ENCODE measurements at regions not wholly inside any gene's neighbourhood (a gene's known extent, or its start where the extent isn't known, plus 50 kb on each side); places are given as distances from the start of the nearest gene placed in this dataset.

DNA sequence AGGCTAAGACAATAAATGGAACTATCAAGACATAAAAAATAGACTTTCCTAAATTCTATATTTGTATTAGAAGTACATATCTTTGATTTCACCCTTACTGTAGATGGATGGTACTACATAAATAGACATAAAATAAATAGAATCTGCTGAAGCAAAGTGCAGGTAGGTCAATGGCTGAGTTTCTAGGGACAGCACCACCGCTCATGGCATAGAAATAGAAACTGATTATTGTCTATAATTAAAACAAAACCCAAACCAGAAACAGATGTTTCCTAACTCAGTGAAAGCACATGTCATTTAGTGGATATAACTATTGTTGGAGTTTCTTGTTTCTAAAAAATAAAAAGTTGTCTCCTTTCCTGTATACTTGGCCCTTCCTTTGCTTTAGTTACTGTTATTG is 387.3 kb upstream of the ADGRL3 start:
- TF ChIP-seq CTCF (IDR thresholded peaks at IDR 0.05), result no peak
- no peaks in the 10 kb centered on the region for H3K4me1 ChIP-seq
- H3K27me3 ChIP-seq, result no peaks in the 10 kb centered on the region
- no peak overlapping the region for H3K27ac ChIP-seq
- DNase-seq (ENCODE audit: low spot score), result no peak
- H3K9me3 ChIP-seq, result no peaks in the 10 kb centered on the region
- H3K4me3 ChIP-seq, result no peak overlapping the region
- no peaks in the 10 kb centered on the region for H3K36me3 ChIP-seq

GRCh38 chr4:60814549-60814948 is 385.6 kb upstream of the ADGRL3 start:
- no peak for TF ChIP-seq CTCF (IDR thresholded peaks at IDR 0.05)
- Histone ChIP-seq H3K36me3 (no peaks in the 10 kb centered on the region), H3K27ac (no peak overlapping the region), H3K27me3 (no peaks in the 10 kb centered on the region), H3K4me1 (no peaks in the 10 kb centered on the region), H3K4me3 (no peak overlapping the region), H3K9me3 (no peaks in the 10 kb centered on the region)
- DNase-seq (ENCODE audit: low spot score), result no peak

- TF ChIP-seq CTCF (IDR thresholded peaks at IDR 0.05), result no peak
- Histone ChIP-seq H3K9me3 (no peaks in the 10 kb centered on the region), H3K27ac (no peak overlapping the region), H3K27me3 (no peaks in the 10 kb centered on the region), H3K4me1 (no peaks in the 10 kb centered on the region), H3K36me3 (no peaks in the 10 kb centered on the region), H3K4me3 (no peak overlapping the region)
- no peak for DNase-seq (ENCODE audit: low spot score)
Measured at GRCh38 chr4:60817609-60818008, 382.5 kb upstream of the ADGRL3 start.

- Histone ChIP-seq H3K27ac (no peak overlapping the region), H3K4me1 (no peaks in the 10 kb centered on the region), H3K36me3 (no peaks in the 10 kb centered on the region), H3K27me3 (no peaks in the 10 kb centered on the region), H3K4me3 (no peak overlapping the region), H3K9me3 (no peaks in the 10 kb centered on the region)
- TF ChIP-seq CTCF (IDR thresholded peaks at IDR 0.05), result no peak
- no peak for DNase-seq (ENCODE audit: low spot score)
Measured at GRCh38 chr4:60822986-60823385, 377.1 kb upstream of the ADGRL3 start.

DNA sequence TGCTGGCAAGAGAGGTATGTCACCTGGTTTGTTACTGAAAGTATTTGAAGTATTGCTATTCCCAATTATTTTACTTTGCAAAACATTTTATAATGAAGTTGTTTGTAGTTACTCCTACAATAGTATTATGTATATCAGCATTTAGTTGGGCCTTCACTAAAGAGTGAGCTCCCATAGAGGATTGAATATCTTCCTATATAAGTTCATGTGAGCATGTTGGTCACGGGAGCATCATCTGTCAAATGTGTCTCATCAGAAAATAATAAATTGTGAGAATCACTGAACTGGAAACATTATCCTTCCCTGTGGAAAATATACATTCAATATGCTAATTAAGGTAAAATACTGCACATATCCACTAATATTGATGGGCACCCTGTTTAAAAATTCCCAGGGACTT is 360.1 kb upstream of the ADGRL3 start:
- H3K27me3 ChIP-seq, result no peaks in the 10 kb centered on the region
- H3K4me3 ChIP-seq, result no peak overlapping the region
- no peak overlapping the region for H3K27ac ChIP-seq
- H3K9me3 ChIP-seq, result no peaks in the 10 kb centered on the region
- H3K4me1 ChIP-seq, result no peaks in the 10 kb centered on the region
- DNase-seq (ENCODE audit: low spot score), result no peak
- TF ChIP-seq CTCF (IDR thresholded peaks at IDR 0.05), result no peak
- no peaks in the 10 kb centered on the region for H3K36me3 ChIP-seq

DNA sequence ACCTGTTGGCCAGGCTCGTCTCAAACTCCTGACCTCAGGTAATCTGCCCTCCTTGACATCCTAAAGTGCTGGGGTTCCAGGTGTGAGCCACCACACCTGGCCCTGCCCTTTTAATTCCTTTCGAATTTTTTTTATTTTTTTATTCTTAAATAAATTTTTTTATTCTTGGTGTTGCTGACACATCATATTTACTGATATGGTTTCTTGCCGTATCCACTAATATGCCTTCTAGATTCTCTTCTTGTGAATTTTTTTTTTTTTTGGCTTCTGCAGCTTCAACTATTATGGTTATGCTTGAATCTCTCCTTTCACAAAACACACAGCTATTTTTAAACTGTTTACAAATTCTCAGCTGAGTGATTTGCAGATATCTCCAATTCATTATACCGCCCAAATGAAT is 353.4 kb upstream of the ADGRL3 start:
- no peaks in the 10 kb centered on the region for H3K4me1 ChIP-seq
- no peak overlapping the region for H3K27ac ChIP-seq
- no peaks in the 10 kb centered on the region for H3K36me3 ChIP-seq
- no peaks in the 10 kb centered on the region for H3K27me3 ChIP-seq
- no peaks in the 10 kb centered on the region for H3K9me3 ChIP-seq
- H3K4me3 ChIP-seq, result no peak overlapping the region
- TF ChIP-seq CTCF (IDR thresholded peaks at IDR 0.05), result no peak
- DNase-seq (ENCODE audit: low spot score), result no peak

Measured in right atrium auricular region (tissue), 2 donors.